ENCODE measurements at regions not wholly inside any gene's neighbourhood (a gene's known extent, or its start where the extent isn't known, plus 50 kb on each side); places are given as distances from the start of the nearest gene placed in this dataset.
A peak's percentile ranks its signal among the peaks of the same experiment; 100 is the strongest.

DNA sequence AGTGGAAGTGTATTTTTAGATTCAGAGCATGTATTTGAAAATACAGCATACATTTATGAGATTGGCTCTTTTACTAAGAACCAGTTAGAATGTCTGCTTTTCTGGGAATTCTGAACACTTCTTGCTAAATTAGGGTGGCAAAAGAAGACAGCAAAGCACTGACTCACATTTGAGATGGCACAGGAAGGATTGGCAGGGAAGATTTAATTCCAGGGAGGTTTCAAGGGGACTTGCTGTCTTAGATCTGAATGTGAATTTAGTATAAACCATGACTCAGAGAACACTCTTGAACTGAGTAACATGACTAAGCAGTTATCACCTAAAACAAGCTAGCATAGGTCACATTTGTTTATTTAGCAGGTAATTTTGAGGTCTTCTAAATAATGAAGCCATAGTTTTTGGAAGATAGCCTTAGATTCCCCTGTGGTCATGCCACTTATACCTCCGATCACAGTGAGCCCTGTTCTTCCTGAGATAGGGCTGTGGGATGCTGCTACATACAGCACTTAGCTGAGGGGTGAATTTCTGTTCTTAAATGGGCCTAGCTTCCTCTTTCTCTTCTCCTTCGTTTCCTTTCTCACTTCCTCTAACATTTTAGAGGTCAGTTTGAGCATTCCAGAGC lies 173.8 kb downstream of the PCSK1 start:
- Histone ChIP-seq H3K4ac (replicated peaks; ENCODE audit: insufficient read length, low read depth, low read length) (no peak overlapping the region), H3K4me1 (replicated peaks in 1 of 4; ENCODE audit: control insufficient read depth in 3 of 4, insufficient read depth in 4 of 4, low read length in 3 of 4) (no peaks in the 10 kb centered on the region), H3K27ac (ENCODE audit: low read depth, low read length) (no peak overlapping the region), H3K9ac (replicated peaks in 1 of 4; ENCODE audit: extremely low read depth in 1 of 4, low read depth in 3 of 4, low read length in 3 of 4) (no peak overlapping the region), H3K23ac (ENCODE audit: insufficient read length) (no peak overlapping the region), H3K79me1 (ENCODE audit: low read depth, low read length) (no peaks in the 10 kb centered on the region), H3K36me3 (ENCODE audit: control insufficient read depth in 2 of 4, insufficient read depth in 4 of 4, low read length in 3 of 4) (no peaks in the 10 kb centered on the region), H3K27me3 (replicated peaks in 1 of 4; ENCODE audit: control insufficient read depth in 3 of 4, extremely low read depth in 1 of 4, insufficient read depth in 3 of 4, low read length in 3 of 4) (peaks cover 0 to 2% (median 0%) of the 10 kb centered on the region in 4 experiments; a peak in 1 of 7 replicates), H3K9me3 (ENCODE audit: insufficient read depth in 2 of 2, low read depth in 1 of 2, low read length in 1 of 2) (no peaks in the 10 kb centered on the region), H2BK12ac (ENCODE audit: low read depth, low read length) (no peak overlapping the region), H2AK5ac (ENCODE audit: low read depth, low read length) (no peak overlapping the region), H4K91ac (replicated peaks; ENCODE audit: insufficient read length, low read length) (no peak overlapping the region), H3K4me2 (ENCODE audit: insufficient read depth in 1 of 2, low read depth in 2 of 2, low read length in 2 of 2) (no peak overlapping the region), H4K5ac (ENCODE audit: insufficient read length, low read depth, low read length) (no peak overlapping the region), H3K14ac (ENCODE audit: insufficient read length) (no peak overlapping the region), H3K4me3 (ENCODE audit: extremely low read depth in 1 of 4, insufficient read depth in 2 of 4, low read depth in 3 of 4, low read length in 4 of 4) (no peak overlapping the region), H3K23me2 (ENCODE audit: low read depth, low read length) (no peaks in the 10 kb centered on the region), H3K56ac (replicated peaks; ENCODE audit: insufficient read length, low read depth, low read length) (no peak overlapping the region), H3K79me2 (ENCODE audit: control insufficient read depth in 1 of 2, insufficient read depth in 2 of 2, low read length in 2 of 2) (no peaks in the 10 kb centered on the region), H2BK15ac (ENCODE audit: low read length) (no peak overlapping the region), H3K18ac (ENCODE audit: extremely low read depth, low read length) (no peak overlapping the region), H4K8ac (ENCODE audit: extremely low read depth, insufficient read depth, low read length) (no peak overlapping the region), H4K20me1 (replicated peaks in 1 of 2; ENCODE audit: control insufficient read depth in 1 of 2, insufficient read depth in 2 of 2, low read length in 2 of 2) (no peaks in the 10 kb centered on the region), H2BK5ac (ENCODE audit: low read depth, low read length) (no peak overlapping the region), H2BK20ac (ENCODE audit: low read length) (no peak overlapping the region), H2BK120ac (replicated peaks; ENCODE audit: low read depth, low read length) (no peak overlapping the region), H2AFZ (ENCODE audit: low read length) (no peak overlapping the region)
- FAIRE-seq (no peak), DNase-seq (ENCODE audit: low read depth in 1 of 2, low spot score in 2 of 2) (no peak)
- TF ChIP-seq MAFK (IDR thresholded peaks at IDR 0.05; ENCODE audit: low read depth, low read length) (0 out of 2 replicates have a peak, but pooled peaks have one; percentile 11), BACH1 (IDR thresholded peaks at IDR 0.05; ENCODE audit: low read length) (peak; percentile 77), HDAC2 (IDR thresholded peaks at IDR 0.05; ENCODE audit: borderline replicate concordance in 1 of 2, low read depth in 2 of 2, low read length in 2 of 2) (no peak), POU5F1 (IDR thresholded peaks at IDR 0.05; ENCODE audit: low read depth, low read length) (no peak), NANOG (IDR thresholded peaks at IDR 0.05; ENCODE audit: insufficient read depth, low read depth, low read length, poor library complexity, severe bottlenecking) (no peak), SIX5 (IDR thresholded peaks at IDR 0.05; ENCODE audit: low read depth, low read length) (no peak), CHD1 (IDR thresholded peaks at IDR 0.05; ENCODE audit: low read depth, low read length) (no peak), SIRT6 (IDR thresholded peaks at IDR 0.05; ENCODE audit: low read length) (no peak), TAF7 (optimal IDR thresholded peaks at IDR 0.05; ENCODE audit: borderline replicate concordance, low read depth, low read length) (no peak)
- TF ChIP-seq, protein P1, sequence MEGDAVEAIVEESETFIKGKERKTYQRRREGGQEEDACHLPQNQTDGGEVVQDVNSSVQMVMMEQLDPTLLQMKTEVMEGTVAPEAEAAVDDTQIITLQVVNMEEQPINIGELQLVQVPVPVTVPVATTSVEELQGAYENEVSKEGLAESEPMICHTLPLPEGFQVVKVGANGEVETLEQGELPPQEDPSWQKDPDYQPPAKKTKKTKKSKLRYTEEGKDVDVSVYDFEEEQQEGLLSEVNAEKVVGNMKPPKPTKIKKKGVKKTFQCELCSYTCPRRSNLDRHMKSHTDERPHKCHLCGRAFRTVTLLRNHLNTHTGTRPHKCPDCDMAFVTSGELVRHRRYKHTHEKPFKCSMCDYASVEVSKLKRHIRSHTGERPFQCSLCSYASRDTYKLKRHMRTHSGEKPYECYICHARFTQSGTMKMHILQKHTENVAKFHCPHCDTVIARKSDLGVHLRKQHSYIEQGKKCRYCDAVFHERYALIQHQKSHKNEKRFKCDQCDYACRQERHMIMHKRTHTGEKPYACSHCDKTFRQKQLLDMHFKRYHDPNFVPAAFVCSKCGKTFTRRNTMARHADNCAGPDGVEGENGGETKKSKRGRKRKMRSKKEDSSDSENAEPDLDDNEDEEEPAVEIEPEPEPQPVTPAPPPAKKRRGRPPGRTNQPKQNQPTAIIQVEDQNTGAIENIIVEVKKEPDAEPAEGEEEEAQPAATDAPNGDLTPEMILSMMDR (IDR thresholded peaks at IDR 0.05; ENCODE audit: control extremely low read depth in 1 of 3, insufficient read depth in 1 of 3, low read depth in 1 of 3, low read length in 3 of 3), result no peak
- CTCF ChIA-PET (ENCODE audit: partially characterized antibody), result interaction anchor here (0.6 to 1.0 kb wide), 3 partner anchors 11 to 411 kb away, joined by 3 to 4 read pairs (median 4); no protein-coding TSS in a partner anchor
- POLR2A ChIA-PET (ENCODE audit: partially characterized antibody), result no interaction called here
- WGBS, 2 experiments (ENCODE audit: extremely low coverage in 1 of 2, insufficient coverage in 1 of 2, insufficient read length in 1 of 2, insufficient replicate concordance in 2 of 2, low coverage in 1 of 2, low lambda C conversion rate in 2 of 2, missing lambda C conversion rate in 1 of 2), result 82% methylated on average over 2 of the region's 2 CpGs; no CpG with 5 or more reads in 1 of the 2 experiments

Data from H1 (cell line).